ENCODE measurements at regions not wholly inside any gene's neighbourhood (a gene's known extent, or its start where the extent isn't known, plus 50 kb on each side); places are given as distances from the start of the nearest gene placed in this dataset.

- Mint-ChIP-seq H3K36me3 (ENCODE audit: insufficient read depth) (no peaks in the 10 kb centered on the region), H3K4me3 (ENCODE audit: low read depth) (no peak overlapping the region), H3K9me3 (ENCODE audit: low read depth) (no peaks in the 10 kb centered on the region), H3K4me1 (ENCODE audit: low read depth) (no peaks in the 10 kb centered on the region), H3K27me3 (peaks cover 15% of the 10 kb centered on the region), H3K27ac (no peak overlapping the region)
- TF ChIP-seq, protein P1, sequence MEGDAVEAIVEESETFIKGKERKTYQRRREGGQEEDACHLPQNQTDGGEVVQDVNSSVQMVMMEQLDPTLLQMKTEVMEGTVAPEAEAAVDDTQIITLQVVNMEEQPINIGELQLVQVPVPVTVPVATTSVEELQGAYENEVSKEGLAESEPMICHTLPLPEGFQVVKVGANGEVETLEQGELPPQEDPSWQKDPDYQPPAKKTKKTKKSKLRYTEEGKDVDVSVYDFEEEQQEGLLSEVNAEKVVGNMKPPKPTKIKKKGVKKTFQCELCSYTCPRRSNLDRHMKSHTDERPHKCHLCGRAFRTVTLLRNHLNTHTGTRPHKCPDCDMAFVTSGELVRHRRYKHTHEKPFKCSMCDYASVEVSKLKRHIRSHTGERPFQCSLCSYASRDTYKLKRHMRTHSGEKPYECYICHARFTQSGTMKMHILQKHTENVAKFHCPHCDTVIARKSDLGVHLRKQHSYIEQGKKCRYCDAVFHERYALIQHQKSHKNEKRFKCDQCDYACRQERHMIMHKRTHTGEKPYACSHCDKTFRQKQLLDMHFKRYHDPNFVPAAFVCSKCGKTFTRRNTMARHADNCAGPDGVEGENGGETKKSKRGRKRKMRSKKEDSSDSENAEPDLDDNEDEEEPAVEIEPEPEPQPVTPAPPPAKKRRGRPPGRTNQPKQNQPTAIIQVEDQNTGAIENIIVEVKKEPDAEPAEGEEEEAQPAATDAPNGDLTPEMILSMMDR (IDR thresholded peaks at IDR 0.05; ENCODE audit: unreplicated experiment) = no peak
- DNase-seq (ENCODE audit: low spot score, unreplicated experiment) = no peak
These were observed 132.2 kb downstream of the UBE2U start for GRCh38 chr1:64335636-64336035.

GRCh38 chr1:64337475-64337874, 132.5 kb upstream of the CACHD1 start:
- peaks cover 17% of the 10 kb centered on the region for H3K27me3 Mint-ChIP-seq
- H3K36me3 Mint-ChIP-seq (ENCODE audit: insufficient read depth) = no peaks in the 10 kb centered on the region
- no peak for DNase-seq (ENCODE audit: low spot score, unreplicated experiment)
- TF ChIP-seq, protein P1 (IDR thresholded peaks at IDR 0.05; ENCODE audit: unreplicated experiment) = no peak
- H3K4me3 Mint-ChIP-seq (ENCODE audit: low read depth) = no peak overlapping the region
- H3K9me3 Mint-ChIP-seq (ENCODE audit: low read depth) = no peaks in the 10 kb centered on the region
- H3K4me1 Mint-ChIP-seq (ENCODE audit: low read depth) = no peaks in the 10 kb centered on the region
- H3K27ac Mint-ChIP-seq = no peak overlapping the region

DNA sequence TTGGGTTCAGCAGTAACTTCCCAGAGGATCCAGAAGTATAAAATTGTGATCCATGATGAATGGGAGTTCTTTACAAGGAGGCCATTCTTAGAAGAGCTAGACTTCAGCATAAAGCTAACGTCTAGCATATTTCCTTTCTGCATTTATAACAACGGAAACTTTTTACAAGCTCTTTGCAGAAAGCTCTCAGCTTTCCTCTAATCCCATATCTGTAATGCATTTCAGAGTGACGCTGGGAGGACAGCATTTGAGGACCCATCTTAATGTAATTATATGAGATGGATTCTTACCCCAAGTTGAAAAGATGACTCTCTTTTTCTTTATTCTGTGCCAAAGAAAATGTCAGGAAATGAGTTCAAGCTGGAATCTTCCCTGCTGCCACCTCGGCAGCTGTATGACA, 132.0 kb upstream of the CACHD1 start:
- no peaks in the 10 kb centered on the region for H3K36me3 Mint-ChIP-seq (ENCODE audit: insufficient read depth)
- H3K9me3 Mint-ChIP-seq (ENCODE audit: low read depth) = no peaks in the 10 kb centered on the region
- no peak overlapping the region for H3K4me3 Mint-ChIP-seq (ENCODE audit: low read depth)
- H3K27ac Mint-ChIP-seq = no peak overlapping the region
- H3K27me3 Mint-ChIP-seq = peaks cover 13% of the 10 kb centered on the region
- no peak for DNase-seq (ENCODE audit: low spot score, unreplicated experiment)
- TF ChIP-seq, protein P1 (IDR thresholded peaks at IDR 0.05; ENCODE audit: unreplicated experiment) = no peak
- no peaks in the 10 kb centered on the region for H3K4me1 Mint-ChIP-seq (ENCODE audit: low read depth)

GRCh38 chr1:64340361-64340760, 129.6 kb upstream of the CACHD1 start:
- Mint-ChIP-seq H3K36me3 (ENCODE audit: insufficient read depth) (no peaks in the 10 kb centered on the region), H3K27ac (no peak overlapping the region)
- TF ChIP-seq, protein P1 (IDR thresholded peaks at IDR 0.05; ENCODE audit: unreplicated experiment) = no peak

GRCh38 chr1:64343105-64343822, 126.7 kb upstream of the CACHD1 start:
- H3K4me3 Mint-ChIP-seq (ENCODE audit: low read depth) = no peak overlapping the region
- H3K27ac Mint-ChIP-seq = no peak overlapping the region
- peaks cover 12% of the 10 kb centered on the region for H3K27me3 Mint-ChIP-seq
- no peak for DNase-seq (ENCODE audit: low spot score, unreplicated experiment)
- no peaks in the 10 kb centered on the region for H3K9me3 Mint-ChIP-seq (ENCODE audit: low read depth)
- TF ChIP-seq, protein P1 (IDR thresholded peaks at IDR 0.05; ENCODE audit: unreplicated experiment) = no peak
- no peaks in the 10 kb centered on the region for H3K36me3 Mint-ChIP-seq (ENCODE audit: insufficient read depth)
- no peaks in the 10 kb centered on the region for H3K4me1 Mint-ChIP-seq (ENCODE audit: low read depth)

More at GRCh38 chr1:64340361-64340760, 129.6 kb upstream of the CACHD1 start:
- Mint-ChIP-seq H3K9me3 (ENCODE audit: low read depth) (no peaks in the 10 kb centered on the region), H3K4me3 (ENCODE audit: low read depth) (no peak overlapping the region), H3K4me1 (ENCODE audit: low read depth) (no peaks in the 10 kb centered on the region), H3K27me3 (peaks cover 4% of the 10 kb centered on the region)
- DNase-seq (ENCODE audit: low spot score, unreplicated experiment) = no peak

Data from progenitor cell of endocrine pancreas (in vitro differentiated cells).